GM18526 (cell line): ENCODE measurements at regions not wholly inside any gene's neighbourhood (a gene's known extent, or its start where the extent isn't known, plus 50 kb on each side); places are given as distances from the start of the nearest gene placed in this dataset.

ENCODE experiments used
- POLR2A ChIP-seq: IDR thresholded peaks from 3 replicates; pipeline ENCODE4 v1.6.1; 2011; ENCODE audit not compliant: insufficient read length; ENCODE audit errors: extremely low read depth

DNA sequence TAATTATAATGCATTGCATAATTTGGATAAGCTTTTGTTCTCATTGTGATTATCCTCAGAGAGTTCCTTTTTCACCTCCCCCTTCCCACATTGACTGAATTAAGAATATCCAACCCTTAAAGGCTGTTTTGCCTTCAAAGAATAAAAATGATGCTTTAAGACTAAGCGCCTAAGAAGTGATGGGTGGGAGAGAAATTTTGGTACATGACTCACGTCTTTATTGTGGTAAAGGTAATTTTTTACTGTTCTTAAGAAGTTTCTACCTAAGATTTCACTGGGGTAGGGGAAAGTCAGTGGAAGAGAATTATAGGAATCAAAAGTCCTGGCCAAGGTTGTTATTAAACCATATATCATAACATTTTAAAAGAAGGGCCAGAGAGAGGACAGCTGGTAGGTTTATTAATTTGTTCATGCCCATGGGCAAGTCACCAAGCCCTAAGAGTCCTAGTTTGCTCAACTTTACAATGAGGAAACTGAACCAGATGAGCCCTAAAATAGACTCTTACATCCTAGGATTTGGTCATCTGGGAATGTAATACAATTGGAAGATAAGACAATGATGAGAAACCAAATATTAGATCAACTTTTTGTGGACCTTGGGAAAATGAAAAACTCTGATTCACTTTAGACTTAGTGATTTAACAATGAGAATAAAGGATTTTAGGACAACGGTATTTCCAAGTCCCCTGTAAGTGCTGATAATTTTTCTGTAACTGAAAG is 101.1 kb upstream of the RASGRP1 start:
- no peak for TF ChIP-seq POLR2A

DNA sequence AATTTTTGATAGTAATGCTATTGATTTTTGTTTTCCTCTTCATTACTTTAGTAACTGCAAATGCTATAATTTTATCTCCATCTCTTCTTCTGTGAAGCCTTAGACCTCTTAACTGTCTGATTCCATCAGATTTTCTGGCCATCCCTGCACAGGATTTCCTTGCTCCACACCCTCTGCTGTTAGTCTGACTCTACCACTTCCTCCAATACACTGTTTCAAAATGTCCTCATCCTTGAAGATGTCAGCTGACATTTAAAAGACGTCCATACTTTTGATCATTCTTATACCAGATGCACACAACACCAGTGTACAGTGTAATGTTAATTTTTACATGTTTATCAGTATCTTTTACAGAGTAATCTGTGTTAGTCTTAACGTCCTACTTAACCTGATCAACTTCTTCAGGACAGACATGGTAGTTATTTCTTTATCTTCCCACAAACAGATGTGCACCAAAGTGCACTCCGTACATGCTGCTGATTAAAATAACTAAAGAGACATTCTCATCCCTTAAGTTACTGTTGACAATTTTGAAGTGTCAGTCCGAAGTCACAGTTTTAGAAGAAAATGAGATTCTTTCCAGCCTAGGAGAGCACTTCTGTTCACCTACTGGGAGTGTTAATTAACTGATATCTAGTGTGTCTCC is 102.4 kb upstream of the RASGRP1 start:
- no peak for TF ChIP-seq POLR2A

DNA sequence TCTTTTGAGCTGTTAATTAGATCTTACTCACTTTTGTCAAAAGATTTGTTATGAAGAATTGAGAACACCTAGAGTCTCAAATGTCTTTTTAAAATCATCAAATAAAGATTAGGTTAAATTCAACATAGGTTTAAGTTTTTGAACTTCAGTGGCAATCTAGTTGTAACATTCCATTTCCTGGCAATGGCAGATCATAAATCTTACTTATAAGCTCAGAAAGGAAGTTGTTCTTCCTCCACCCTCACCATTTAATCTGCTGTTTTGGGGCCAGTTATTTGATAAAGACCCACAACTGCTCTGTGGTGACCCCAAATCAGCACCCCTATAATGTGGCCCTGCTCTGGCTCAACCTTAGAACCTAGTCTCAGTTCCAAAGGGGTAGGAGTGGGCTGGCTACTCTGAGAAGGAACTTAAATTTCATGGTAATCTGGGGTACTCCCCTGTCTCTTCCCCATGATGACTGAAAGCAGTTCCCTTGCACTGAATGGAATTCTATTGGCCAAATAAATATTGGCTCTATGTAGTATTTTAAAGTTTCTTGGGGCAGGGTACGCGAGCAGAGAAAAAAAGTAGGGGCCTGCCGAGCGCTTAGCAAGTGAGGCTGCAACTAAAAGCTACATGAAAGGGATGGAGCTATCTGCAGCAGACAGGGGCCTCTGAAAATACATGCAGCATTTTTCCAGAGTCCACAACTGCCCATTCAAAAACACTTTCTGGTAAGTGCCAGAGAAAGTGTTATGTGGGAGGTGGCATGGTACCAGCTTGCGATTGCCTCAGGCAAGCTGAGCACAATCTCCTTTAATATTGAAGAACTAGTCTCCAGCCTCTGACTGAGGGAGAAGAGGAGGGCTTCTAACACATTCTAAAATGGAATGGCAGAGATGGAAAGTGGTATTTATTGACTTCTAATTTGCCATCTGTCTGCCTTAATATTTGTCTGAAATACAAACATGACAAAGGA is 103.6 kb upstream of the RASGRP1 start:
- TF ChIP-seq POLR2A = no peak

DNA sequence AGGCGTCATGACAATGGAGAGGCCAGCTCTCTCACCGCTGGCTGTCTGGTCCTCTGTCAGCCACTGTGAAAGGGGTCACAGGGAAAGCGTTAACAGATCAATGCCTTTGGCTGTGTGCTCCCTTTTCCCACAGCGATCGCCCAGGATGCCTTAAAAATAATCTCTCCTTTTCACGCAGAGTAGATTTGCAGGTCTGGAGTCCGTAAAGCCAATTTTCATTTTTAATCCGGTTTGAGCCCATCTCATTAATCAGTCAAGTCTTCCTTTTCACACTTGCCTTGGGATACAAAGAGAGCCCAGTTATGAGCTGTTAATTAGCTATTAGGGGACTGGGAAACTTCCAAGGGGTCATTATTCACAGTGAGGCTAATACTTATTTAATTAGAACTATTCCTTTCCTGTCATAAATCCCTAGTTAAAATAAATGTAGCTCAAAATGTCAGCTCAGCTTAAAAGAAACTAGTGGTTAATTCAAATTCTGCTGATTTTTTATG is 104.3 kb upstream of the RASGRP1 start:
- TF ChIP-seq POLR2A = no peak

DNA sequence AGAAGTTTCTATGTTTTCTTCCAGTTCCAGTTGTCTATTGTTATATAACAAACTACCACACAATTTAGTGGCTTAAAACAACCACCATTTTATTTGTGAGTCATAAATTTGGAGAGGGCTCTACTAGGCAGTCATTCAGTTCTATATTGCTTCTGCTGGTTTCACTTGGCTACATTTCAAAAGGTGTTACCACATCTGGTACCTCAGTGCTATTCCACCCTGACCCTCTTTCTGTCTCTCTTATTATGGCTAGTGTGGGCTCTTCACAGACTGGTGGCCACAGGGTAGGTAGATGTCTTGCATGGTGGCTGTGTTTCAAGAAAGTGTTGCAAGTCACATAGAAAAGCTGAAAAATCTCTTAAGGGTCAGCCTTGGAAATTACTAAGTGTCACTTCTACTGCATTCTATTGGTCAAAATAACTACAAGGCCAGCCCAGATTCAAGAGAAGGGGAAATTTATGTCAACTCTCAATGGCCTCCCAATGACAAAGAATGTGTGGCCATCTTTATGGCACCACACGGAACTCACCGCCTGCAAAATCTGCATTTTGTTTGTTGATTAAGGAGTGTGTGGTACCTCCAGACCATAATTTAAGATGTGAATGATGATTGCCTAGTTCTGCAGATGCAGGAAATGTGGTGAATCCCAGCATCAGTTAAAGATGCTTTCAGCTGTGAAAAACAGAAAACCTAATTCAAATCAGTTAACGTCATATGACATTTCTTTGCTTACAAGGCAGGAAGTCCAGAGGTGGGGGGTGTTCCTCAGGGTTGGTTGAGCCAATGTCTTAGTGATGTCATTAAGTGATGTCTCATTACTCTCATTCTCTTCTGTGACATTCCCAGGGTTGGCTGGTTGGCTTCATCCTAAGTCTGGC is 105.8 kb upstream of the RASGRP1 start:
- TF ChIP-seq POLR2A = no peak

DNA sequence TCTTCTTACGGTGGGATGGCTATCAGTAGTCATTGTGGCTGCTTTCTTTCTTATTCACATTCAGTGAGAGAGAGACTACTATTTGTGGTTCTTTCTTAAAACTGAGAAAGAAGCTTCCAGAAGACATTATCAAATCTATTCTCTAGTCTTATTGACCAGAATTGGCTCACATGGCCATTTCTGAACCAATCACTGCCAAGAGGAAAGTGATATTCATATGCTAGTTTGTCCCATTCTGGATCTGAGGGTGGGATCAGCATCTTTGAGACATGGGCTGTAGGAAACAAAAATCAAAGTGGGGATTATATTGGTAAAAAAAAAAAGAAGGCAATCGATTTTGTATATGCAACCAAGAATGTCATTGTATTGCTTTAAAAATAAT is 106.4 kb upstream of the RASGRP1 start:
- no peak for TF ChIP-seq POLR2A

DNA sequence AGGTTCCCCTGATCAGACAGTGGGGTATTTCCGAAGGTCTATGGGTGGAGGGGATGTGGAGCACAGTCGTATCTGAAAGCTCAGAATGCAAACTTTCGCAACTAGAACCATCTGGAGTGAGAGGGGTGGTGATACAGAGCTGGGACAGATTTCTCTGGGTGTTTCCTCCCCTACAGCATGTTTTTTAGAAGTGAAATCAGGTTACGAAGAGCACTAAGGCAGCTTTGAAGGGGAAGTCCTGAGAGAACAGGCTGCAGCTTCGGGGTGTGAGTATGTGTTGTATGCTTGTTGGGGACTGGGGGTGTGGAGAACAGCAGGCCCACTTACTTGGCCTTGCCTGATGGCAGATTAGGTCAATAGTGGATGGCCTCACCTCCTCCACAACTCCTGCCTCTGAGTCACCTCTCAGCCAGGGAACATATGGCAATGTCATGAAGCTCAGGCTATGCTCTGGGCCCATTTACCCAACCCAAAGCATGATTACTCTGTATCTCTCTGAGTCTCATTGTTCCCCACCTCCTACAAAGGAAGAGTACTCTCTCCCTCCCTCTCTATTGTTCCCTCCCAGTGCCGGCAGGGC is 107.2 kb upstream of the RASGRP1 start:
- peak; percentile 21 for TF ChIP-seq POLR2A

DNA sequence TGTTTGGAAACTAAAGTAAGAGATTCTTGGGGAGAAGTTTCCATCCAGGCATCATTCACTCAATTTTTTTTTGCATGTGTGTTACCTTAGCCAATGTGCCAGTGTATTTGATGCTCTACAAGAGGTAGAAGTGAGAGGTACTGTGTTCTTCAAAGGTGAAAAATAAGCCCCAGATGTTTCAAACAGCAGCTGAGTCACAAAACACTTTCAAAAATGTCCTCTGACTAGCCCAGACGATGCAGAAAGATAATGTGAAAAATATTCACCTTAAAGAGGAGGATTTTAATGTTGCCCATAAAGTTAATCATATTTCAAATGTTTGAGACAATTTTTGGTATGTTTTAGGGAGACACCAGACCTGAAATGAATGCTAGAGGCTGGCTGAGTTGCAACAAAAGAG is 107.7 kb upstream of the RASGRP1 start:
- TF ChIP-seq POLR2A = no peak

DNA sequence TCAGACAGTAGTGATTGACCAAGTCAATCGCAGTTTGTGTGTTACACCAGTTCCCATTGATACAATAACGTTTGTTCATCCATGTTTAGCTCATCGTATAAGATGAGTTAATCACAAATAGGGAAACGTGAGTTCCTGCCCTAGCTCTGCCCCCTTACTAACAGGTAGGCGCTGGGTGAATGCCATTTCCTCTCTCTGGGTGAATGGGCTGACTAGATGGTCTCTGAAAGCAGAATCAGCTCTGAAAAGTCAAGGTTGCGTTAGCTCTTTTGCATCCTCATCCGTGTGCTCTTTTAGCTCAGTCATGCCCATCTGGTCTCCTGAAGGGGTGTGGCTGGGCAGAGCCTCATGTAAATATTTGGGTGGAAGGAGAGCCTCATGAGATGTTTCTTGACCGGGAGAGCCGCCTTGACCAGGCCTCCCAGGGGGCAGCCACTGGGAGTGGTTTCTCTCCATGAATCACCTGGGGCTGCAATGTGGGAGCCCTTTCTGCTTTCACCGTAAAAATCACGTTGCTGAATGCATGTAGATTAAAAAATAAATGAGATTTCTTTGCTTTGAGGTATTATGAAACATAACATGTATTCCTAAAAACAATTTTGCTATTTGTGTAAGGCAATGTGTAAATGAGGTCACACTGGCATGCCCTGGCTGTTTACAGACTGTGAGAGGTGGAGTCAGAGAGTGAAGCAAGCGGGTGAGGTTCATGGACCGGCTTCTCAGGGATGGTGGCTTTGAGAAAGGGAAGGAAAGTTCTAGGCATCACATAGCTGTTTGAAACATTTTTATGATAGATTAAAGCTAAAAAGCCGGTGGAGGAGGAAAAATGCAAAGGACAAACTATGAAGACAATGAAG is 108.4 kb upstream of the RASGRP1 start:
- TF ChIP-seq POLR2A = no peak

DNA sequence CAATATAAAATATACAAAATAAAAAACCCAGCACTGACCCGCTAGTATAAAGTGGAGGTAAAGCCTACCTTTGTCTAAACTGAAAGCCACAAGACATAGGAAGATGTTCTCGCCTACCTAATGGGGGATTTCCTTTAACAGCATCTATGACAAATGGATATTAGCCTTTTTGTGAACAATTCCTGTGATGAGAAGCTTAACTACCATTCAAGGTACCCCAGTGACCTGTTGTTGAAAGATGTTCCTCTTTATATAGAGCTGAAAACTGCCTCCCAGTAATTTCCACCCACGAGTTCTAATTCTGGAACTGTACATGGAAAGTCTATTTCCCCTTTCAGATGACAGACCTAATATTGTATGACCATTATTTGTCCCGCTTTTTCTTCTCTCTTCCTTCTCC is 109.8 kb upstream of the RASGRP1 start:
- TF ChIP-seq POLR2A = no peak

DNA sequence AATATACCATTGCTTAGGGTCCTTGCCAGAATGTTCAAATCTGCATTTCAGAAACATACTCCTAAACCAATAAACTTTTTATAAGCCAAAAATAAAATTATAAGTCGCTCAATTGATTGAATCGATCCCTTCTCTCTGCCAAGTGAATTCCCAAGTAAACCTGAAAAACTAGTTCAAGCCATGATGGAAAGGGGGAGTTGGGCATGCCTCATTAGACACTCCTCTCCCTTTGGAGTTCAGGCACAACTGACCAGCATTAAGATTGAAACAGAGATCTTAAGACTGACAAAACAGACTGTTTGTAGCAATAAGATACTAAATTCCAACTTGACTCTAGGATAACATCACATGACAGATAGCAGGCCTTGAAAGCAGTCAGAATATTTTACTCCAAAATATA is 113.7 kb upstream of the RASGRP1 start:
- no peak for TF ChIP-seq POLR2A

DNA sequence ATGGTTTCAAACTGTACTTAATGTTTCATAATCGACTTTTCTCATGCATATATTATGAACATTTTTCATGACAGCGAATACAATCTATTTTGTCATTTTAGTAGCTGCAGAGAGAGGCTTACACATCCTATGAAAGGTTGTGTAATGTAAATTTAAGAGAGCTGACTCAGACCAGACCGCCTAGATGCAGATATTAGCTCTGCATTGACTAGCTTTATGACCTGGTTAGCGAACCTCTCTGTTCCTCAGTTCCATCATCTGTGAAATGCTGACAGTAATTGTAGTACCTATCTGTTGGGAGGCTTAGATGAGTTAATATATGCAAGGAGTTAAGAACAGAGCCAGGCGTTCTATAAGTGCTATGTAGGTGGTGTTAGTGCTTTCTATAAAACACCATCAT is 116.2 kb upstream of the RASGRP1 start:
- TF ChIP-seq POLR2A = no peak

DNA sequence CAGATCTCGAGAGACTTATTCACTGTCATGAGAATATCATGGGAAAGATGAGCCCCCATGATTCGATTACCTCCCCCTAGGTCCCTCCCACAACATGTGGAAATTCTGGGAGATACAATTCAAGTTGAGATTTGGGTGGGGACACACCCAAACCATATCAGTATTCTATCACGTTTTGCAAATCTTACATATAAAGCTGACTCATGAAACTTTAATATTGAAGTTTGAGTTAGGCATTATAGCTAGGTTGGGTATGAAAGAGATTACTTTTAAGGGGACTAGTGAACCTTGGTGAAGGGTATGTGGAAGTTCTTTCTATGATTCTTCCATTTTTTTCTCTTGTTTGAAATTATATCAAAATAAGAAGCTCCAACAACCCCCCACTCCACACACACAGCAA is 117.7 kb upstream of the RASGRP1 start:
- no peak for TF ChIP-seq POLR2A
